NCI-H128 (cell line): ENCODE measurements at regions not wholly inside any gene's neighbourhood (a gene's known extent, or its start where the extent isn't known, plus 50 kb on each side); places are given as distances from the start of the nearest gene placed in this dataset.
"Not testable (repeated sequence)": the region's sequence is repeated elsewhere in the genome, so short reads cannot be mapped to it uniquely, and the experiment has no call there.

ENCODE experiments used
- DNase-seq: peaks from one replicate; lab custom pipeline; 2025; ENCODE audit not compliant: unreplicated experiment; lab: John Stamatoyannopoulos, UW

DNA sequence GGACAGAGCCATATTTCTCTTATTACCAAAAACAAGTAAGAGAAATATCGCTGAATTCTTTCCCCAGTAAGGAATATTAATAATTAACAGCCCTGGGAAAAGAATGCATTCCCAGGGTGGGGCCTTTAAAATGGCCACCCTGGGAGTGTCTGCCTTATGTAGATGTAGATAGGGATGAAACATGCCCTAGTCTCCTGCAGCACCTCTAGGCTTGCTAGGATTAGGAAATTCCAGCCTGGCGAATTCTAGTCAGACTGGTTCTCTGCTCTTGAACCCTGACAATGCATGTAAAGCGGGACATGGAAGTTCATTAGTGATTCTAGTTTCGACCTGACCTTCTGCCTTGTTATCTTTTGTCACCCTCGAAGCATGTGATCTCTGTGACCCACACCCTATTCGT lies 405.2 kb upstream of the MAP2 start:
- not testable (repeated sequence) for DNase-seq

- no peak for DNase-seq
Measured at GRCh38 chr2:209029249-209029648, 394.6 kb upstream of the MAP2 start.

- no peak for DNase-seq
Measured at GRCh38 chr2:209044307-209044706, 379.5 kb upstream of the MAP2 start.

DNA sequence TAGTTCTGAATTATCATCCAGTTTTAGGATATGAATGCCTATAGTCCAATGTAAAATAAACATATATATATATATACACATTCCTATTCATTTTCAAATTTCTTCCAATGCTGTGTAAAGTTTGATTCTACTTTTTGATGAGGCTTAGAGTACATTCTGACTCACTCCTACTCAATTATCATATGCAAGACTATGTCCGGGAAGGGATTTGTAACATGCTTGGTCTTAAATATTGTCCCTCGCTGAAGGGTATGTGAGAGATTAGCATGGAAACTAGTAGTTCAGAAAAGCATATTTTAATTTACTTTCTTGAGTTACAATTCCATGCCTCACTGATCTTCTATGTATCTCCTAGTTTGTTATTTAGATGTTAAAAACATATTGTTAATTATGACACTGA lies 377.7 kb upstream of the MAP2 start:
- no peak for DNase-seq

DNA sequence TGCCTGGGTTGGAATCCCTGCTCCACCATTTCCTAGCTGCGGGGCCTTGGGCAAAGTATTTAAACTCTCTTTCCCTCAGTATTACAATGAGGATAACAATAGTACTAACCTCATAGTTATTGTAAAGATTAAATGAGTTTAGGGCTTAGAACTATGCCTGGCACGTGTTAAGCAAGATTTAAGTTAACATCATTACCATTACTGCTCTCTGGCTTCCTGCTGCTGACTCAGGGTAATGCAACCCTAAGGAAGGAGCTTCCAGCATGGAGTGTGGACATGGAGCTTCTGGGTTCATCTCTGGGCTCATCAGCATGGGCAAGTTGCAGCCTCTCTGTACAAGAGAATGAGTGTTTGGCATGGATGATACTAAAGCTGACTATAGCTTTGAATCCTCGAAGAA lies 374.2 kb upstream of the MAP2 start:
- no peak for DNase-seq

- no peak for DNase-seq
Measured at GRCh38 chr2:209062210-209062609, 361.6 kb upstream of the MAP2 start.

- DNase-seq, result no peak
Measured at GRCh38 chr2:209070262-209070661, 353.6 kb upstream of the MAP2 start.

DNA sequence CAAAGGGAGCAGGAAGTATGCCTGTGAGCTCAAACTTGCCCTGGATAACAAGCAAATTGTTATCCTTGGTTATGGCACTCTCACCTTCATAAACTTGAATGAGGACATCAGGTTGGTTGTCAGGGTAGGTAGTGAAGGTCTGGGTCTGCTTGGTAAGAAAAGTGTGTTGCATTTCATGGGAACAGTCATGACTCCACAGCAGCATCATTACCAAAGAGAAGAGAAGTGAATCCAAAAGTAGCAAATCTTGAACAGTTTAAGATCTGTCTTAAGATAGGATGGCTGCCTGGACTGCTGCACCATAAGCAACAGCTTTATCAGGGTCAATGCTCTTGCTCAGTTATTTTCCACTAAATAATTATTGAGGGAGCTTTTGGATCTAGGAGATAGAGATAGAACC lies 350.7 kb upstream of the MAP2 start:
- DNase-seq, result no peak

DNA sequence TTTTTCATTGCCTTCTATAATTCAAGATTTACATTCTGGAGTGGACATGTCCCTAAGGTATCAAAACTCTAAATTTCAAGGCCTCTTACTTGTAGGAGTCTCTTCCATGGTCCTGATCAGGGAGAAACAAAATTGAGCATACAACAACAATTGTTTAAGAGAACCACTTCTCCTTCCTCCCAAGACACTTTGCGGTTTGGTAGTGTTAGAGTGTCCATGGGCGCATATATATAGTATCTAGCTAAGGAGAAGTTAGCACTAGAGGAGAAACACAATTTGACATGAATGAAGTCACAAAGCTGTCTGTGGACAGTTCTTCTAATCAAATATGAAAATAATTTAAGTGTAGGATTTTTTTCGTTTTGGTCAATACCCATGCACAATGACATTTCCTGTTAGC lies 349.1 kb upstream of the MAP2 start:
- no peak for DNase-seq

DNA sequence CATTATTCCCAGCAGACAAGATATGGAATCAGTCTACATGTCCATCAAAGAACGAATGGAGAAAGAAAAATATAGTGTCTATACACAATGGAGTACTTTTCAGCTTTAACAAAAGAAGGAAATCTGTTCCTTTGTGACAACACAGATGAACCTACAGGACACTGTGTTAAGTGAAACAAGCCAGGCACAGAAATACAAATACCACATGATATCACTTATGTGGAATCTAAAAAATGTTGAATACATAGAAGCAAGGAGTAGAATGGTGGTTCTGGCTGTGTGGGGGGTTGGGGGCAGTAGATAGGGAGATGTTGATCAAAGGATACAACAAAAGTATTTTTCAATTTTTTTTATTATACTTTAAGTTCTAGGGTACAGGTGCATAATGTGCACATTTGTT lies 347.7 kb upstream of the MAP2 start:
- DNase-seq, result no peak

GRCh38 chr2:209086761-209087160 lies 337.1 kb upstream of the MAP2 start:
- DNase-seq, result no peak

DNA sequence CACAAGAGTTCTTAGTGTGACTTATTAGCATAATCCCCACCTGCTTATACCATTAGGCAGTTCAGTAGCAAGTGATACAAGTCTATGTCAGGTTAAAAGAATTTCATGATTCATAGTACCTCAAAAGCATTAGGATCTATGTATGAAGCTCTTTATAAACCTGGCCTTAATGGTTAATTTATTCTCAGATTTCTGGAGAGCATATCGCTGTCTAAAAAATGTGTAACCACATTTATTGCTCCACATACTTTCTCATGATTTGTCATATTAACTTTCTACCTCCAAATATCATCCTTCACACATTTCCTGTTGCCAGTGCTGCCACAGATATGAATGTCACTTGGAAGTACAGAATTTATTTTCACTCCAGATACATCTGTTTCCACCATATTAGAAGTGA lies 332.8 kb upstream of the MAP2 start:
- no peak for DNase-seq

DNA sequence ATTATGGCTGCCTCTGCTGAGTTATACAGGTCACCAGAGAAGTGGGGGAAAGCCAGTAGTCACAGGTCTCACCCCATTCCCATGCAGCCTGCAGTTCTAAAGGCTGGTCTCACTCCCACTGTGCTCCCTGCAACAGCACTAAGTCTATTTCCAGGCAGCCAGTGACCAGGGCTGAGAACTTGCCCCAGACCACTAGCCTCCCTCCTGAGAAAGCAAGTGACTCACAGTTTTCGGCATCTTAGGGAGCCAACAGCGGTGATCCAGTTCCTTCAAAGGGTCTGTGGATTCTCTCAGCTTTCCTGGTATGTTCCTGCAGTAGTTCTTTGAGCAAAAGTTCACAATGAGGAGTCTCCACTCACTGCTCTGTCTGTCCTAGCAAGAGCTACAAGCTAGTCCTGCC lies 329.6 kb upstream of the MAP2 start:
- DNase-seq, result no peak

DNA sequence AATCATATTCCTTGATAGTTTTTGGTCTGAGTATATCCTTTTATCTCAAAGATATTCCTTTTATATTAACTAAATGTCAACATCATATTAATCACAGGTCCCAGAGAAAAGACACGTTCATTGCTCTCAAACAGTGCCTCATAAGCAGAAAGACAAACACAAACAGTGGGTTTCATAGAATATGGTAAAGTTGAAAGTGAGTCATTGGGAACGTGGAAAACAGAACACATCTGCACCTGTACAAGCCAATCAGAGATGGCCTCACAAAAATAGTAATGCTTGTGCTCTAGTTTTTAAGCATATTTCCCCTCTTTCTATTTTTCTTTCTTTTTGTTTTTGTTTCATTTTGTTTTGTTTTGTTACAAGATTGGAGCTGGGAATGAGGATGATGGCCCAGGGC lies 328.4 kb upstream of the MAP2 start:
- DNase-seq, result no peak

- no peak for DNase-seq
Measured at GRCh38 chr2:209097168-209097567, 326.7 kb upstream of the MAP2 start.

- DNase-seq, result no peak
Measured at GRCh38 chr2:209102319-209102718, 321.5 kb upstream of the MAP2 start.

DNA sequence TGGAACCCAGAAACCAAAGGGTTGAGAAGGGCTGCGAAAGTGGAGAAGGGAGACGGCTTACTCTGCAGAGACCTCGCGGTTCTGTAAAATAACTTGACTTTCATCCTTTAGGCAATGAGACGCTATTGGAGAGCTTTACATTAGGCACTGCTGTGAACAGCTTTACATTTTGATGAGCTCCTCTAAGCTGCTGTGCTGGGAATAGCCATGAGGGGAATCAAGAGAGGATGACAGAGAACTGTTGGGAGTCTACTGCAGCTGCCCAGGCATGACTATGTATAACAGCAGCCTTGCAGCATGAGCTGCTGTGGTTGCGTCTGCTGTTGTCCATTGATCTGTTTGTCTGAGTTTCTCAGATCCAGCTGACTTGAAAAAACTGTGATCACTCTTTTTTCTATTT lies 310.8 kb upstream of the MAP2 start:
- DNase-seq, result no peak

DNA sequence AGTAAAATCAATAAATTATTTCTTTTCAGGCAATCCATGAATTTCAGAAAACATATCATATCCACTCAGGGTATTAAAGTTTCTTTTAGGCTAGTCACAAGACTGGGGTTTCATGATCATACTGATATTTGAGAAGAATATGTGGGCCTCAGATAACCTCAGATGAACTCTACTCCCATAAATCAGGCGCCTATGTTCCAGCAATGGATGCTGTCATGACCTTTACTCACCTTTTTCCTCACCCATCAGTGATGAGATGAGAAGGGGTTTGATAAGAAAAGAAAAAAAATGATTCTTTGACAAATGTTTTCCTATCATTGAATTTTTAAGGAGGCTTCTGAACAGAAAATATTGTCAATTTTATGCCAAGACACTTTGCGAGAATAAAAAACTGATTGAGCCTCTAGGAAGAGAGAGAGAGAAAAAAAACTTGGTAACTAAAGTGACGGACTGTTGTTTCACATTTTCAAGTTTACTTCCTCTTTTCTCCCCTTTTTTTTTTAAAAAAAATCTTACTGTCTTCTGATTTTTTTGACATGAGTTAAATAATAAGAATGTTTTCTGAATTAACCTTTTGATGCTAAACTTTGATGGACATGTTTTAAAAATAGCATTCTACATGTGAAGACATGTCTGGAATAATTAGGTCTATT lies 309.1 kb upstream of the MAP2 start:
- no peak for DNase-seq

DNA sequence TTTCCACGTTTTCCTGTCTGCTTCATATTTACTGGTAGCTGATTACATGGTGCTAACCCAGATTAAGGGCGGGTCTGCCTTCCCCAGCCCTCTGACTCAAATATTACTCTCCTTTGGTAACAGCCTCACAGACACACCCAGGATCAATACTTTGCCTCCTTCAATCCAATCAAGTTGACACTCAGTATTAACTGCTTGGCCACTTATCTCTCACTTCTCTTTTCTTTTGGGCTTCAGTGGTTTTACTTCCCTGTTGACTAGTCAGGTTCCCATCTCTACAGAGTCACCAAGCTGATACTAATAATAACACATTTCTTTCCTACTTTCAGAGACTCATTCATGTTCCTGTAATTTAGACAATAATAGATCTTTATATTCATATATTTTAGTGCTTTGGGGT lies 302.2 kb upstream of the MAP2 start:
- DNase-seq, result no peak

DNA sequence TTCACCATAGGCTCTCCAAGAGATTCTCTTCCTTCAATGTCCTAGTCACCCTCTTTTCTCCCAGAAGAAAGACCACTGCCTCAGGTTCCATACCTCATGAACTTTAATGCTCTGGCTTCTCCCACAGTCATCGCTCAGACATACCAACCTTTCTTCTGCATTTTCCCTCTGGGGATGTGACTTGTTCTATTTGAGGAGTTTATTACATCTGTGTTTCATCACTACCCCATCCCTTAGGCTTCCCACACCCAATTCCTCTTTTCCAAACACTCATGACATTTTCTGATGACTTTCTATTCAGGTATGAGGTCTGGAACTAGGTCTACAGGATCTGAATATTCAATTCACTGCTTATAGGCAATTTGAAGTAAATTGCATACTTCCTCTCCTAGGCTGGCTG lies 298.6 kb upstream of the MAP2 start:
- DNase-seq, result no peak

GRCh38 chr2:209138079-209138478 lies 285.8 kb upstream of the MAP2 start:
- no peak for DNase-seq

DNA sequence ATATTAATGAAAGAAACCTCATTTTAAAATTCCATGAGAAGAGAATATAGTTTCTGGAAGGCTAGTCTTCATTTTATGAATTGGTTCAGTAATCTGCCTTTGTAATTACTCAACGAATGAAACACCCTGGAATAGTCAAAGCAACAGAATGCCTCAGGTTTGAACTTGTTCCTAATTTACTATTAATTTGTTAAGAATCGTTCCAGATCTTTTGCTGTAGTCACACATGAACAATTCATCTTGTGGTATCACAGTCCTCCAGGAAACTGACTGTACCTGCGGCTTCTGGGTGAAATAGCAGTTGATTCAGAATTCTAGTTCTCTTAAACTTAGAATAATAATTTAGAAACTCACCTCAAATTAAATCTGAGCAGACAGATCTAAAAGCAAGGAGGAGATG lies 282.7 kb upstream of the MAP2 start:
- DNase-seq, result no peak

DNA sequence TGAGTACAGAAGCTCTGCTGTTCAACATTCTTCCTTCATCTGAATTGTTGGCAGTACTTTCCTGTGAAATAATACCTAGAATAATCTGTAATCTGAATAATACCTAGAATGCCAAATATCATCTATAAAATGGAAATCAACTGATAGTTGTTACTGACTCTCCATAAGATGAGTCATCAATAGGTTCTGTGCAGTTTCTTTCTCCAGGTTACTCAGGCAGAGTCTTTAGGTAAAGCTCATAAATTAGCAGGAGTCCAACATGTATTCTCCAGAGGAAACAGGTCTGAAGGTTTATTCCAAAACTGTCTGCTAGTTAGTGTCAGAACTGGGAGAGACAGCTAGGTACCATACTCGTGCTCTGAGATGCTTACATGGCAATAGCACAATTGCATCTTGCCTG lies 282.0 kb upstream of the MAP2 start:
- no peak for DNase-seq

- not testable (repeated sequence) for DNase-seq
Measured at GRCh38 chr2:209145220-209145691, 278.6 kb upstream of the MAP2 start.
